GM12892 (cell line): ENCODE measurements at regions not wholly inside any gene's neighbourhood (a gene's known extent, or its start where the extent isn't known, plus 50 kb on each side); places are given as distances from the start of the nearest gene placed in this dataset.
"Not testable (repeated sequence)": the region's sequence is repeated elsewhere in the genome, so short reads cannot be mapped to it uniquely, and the experiment has no call there.

Source experiments
- DNase-seq: peaks from one replicate; pipeline ENCODE4 v3.0.0; 2011; ENCODE audit not compliant: insufficient read length
- FAIRE-seq: peaks from 2 replicates; lab custom pipeline; 2011; peaks lifted over from hg19 to GRCh38; lab: Jason Lieb, UNC
- POLR2A ChIP-seq: IDR thresholded peaks from 2 replicates; pipeline ENCODE4 v1.6.1; 2011; ENCODE audit warnings: low read depth, low read length, control low read depth
- POLR2AphosphoS5 ChIP-seq: IDR thresholded peaks from 2 replicates; pipeline ENCODE4 v1.6.1; 2011; ENCODE audit warnings: low read depth, low read length, control low read depth
- TAF1 ChIP-seq: IDR thresholded peaks from 2 replicates; pipeline ENCODE4 v1.6.1; 2011; ENCODE audit warnings: low read depth, mild to moderate bottlenecking, control low read depth, low read length, borderline replicate concordance

DNA sequence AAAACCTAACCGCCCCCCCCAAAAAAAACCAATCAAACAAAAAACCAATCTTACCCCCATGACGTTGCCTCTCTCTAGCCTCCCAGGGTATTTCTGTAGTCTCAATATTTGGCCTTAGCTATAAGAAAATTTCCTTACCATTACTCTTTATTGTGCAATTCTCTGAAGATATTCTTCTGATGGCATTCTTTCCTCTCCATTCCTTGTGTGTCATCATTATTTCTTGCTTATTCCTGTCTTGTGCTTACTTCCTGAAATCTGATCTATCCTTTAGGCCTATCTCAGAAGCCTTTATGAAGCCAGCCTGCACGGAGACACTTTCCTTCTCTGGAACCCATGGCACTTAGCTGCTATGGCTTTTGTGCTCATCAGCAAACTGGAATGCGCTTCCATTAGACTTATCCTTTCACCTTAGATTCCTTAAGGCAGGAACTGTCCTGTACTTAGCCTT is 65.9 kb upstream of the DDR1 start:
- no peak for TF ChIP-seq POLR2A
- no peak for TF ChIP-seq POLR2AphosphoS5
- TF ChIP-seq TAF1 = no peak
- no peak for FAIRE-seq
- no peak for DNase-seq

DNA sequence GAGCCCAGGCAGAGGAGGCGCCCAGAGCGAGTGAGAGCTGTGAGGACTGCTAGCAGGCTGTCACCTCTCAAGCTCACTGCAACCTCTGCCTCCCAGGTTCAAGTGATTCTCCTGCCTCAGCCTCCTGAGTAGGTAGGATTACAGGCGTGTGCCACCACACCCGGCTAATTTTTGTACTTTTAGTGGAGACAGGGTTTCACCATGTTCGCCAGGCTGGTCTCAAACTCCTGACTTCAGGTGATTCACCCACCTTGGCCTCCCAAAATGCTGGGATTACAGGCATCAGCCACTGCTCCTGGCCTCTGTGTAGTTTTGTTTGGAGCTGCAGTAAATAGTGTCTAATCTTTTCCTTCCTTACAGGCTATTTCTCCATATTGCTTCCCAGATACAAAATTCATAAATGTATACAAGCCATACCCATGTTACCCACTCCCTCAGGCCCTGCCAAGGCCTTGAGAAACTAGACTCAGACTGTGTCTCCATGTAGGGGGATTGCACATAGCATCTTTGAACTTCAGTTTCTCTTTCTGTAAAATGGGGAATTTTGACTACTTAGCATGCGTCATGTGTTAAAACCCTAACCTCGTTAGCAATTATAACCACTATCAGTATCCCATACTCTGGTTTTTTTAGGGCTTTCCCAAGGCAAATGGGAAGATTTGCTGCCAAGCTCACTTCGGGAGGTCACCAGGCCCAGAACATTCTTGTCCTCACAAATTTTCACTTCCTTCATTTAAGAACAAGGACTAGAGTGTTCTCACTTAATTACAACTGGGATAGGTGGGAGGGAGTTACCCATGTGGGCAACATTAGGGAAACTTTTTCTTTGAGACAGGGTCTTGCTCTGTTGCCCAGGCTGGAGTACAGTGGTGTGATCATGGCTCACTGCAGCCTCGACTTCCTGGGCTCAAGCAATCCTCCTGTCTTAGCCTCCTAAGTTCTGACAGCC is 67.3 kb upstream of the DDR1 start:
- DNase-seq (no peak), FAIRE-seq (no peak)
- TF ChIP-seq POLR2A (no peak), TAF1 (no peak), POLR2AphosphoS5 (no peak)

DNA sequence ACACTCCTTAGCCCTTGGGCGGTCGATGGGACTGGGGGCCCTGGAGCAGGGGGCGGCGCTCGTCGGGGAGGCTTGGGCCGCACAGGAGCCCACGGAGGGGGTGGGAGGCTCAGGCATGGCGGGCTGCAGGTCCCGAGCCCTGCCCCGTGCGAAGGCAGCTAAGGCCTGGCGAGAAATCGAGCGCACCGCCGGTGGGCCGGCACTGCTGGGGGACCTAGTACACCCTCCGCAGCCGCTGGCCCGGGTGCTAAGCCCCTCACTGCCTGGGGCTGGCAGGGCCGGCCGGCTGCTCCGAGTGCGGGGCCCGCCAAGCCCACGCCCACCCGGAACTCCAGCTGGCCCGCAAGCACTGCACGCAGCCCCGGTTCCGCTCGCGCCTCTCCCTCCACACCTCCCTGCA is 68.0 kb upstream of the DDR1 start:
- not testable (repeated sequence) for FAIRE-seq, DNase-seq

DNA sequence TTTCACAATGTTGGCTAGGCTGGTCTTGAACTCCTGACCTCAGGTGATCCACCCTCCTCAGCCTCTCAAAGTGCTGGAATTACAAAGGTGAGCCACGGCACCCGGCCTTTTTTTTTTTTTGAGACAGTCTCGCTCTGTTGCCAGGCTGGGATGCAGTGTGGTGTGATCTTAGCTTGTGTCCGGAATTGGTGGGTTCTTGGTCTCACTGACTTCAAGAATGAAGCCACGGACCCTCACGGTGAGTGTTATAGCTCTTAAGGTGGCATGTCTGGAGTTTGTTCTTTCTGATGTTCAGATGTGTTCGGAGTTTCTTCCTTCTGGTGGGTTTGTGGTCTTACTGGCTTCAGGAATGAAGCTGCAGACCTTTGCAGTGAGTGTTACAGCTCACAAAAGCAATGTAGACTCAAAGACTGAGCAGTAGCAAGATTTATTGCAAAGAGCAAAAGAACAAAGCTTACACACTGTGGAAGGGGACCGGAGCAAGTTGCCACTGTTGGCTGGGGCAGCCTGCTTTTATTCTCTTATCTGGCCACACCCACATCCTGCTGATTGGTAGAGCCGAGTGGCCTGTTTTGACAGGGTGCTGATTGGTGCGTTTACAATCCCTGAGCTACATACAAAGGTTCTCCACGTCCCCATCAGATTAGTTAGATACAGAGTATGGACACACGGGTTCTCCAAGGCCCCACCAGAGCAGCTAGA is 69.1 kb upstream of the DDR1 start:
- not testable (repeated sequence) for DNase-seq, FAIRE-seq

DNA sequence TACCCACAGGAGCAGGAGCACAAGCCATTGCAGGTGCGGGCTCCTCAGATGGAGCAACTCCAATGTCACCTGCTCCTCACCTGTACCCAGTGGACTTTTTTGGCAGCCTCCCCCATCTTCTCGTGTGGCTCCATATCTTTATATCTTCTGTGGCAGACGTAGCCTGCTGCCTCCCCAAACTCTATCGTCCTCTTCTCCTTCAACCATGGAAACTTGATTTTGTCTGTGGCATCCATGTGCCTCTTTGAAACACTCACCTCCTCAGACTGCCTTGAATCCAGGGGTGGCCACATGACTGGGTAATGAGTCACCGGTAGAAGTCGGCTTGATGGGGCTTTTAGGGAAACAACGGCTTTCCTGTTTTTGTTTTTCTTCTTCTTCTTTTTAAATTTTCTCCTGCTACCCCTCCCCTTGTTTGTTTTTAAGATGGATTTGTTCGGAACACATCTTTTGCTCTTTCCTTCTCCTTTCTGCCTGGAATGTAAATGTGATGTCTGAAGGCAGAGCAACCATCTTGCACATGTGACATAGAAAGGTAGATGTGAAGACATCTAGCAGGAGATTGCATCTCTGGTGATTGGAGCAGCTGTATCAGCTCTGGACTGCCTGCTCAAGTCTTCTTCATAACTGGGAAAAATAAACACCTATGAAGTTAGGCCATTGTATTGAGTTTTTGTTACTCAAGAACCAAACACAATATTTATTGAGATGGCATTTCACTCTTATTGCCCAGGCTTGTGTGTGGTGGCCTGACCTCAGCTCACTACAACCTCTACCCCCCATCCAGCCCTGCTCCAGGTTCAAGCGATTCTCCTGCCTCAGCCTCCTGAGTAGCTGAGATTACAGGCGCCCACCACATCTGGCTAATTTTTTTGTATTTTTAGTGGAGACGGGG is 69.9 kb upstream of the DDR1 start:
- DNase-seq (no peak), FAIRE-seq (no peak)
- TF ChIP-seq TAF1 (no peak), POLR2A (no peak), POLR2AphosphoS5 (no peak)

DNA sequence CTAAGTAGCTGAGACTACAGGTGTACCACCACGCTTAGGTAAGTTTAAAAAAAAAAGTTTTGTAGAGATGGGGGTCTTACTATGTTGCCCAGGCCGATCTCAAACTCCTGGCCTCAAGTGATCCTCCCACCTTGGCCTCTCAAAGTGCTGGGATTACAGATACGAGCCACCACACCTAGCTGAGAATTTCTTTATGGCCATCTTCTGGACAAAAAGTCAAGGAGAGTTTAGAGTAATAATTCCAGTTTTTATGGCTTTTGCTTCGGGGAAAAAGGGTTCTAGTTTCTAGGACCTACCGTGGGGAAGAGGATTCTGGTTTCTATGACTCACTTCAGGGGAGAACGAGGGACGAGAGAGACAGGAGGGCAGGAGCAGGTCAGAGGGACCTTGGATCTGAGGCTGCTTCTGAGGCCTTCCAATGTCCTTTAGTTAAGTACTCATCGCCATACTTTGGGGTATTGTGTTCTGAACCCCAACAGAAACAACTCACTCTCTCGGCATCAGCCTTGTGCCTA is 69.3 kb upstream of the IER3 start:
- DNase-seq = no peak
- no peak for FAIRE-seq
- TF ChIP-seq TAF1 (no peak), POLR2A (no peak), POLR2AphosphoS5 (no peak)

- FAIRE-seq (peak; percentile 86), DNase-seq (peak; percentile 27)
- TF ChIP-seq TAF1 (no peak), POLR2A (no peak)
Measured at GRCh38 chr6:30810813-30811339, 66.5 kb upstream of the IER3 start.

DNA sequence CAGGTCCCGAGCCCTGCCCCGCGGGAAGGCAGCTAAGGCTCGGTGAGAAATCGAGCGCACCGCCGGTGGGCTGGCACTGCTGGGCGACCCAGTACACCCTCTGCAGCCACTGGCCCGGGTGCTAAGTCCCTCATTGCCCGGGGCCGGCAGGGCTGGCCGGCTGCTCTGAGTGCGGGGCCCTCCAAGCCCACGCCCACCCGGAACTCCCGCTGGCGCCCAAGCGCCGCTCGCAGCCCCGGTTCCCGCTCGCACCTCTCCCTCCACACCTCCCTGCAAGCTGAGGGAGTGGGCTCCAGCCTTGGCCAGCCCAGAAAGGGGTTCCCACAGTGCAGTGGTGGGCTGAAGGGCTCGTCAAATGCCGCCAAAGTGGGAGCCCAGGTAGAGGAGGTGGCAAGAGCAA is 63.2 kb upstream of the IER3 start:
- not testable (repeated sequence) for FAIRE-seq, DNase-seq

DNA sequence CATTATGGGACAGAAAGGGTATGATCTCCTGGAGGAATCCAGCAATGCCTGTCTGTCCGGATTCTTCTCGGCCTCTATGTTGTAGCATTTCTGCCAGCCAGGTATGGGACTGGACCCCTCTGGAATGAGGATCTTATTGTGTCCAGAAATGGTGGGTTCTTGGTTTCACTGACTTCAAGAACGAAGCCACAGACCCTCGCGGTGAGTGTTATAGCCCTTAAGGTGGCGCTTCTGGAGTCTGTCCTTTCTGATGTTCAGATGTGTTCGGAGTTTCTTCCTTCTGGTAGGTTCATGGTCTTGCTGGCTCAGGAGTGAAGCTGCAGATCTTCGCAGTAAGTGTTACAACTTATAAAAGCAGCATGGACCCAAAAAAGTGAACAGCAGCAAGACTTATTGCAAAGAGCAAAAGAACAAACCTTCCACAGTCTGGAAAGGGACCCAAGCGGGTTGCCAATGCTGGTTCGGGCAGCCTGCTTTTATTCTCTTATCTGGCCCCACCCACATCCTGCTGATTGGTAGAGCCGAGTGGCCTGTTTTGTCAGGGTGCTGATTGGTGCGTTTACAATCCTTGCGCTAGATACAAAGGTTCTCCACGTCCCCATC is 62.3 kb upstream of the IER3 start:
- no peak for TF ChIP-seq POLR2A
- FAIRE-seq = no peak
- DNase-seq = no peak

DNA sequence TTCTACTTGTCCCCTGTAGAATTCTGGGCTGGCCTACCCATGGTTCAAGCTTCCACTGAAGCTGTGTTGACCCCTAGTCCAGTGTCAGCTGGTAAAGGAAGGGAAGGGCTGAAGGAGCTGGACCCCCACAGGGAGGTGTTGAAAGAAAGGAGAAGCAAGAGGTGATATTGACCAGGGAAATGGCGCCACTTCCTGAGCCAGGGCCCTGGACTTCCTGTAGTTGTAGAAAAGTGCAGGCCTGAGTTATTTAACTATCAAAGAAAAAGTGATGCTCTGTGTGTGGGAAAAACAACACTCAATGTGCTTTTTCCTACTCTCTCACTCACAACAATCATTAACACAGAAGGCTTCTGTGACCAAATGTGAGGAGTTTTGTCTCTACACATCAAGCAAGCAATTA is 60.0 kb upstream of the IER3 start:
- TF ChIP-seq TAF1 (no peak), POLR2A (no peak), POLR2AphosphoS5 (no peak)
- FAIRE-seq = no peak
- no peak for DNase-seq

GRCh38 chr6:30802731-30803130 is 58.4 kb upstream of the IER3 start:
- no peak for FAIRE-seq

GRCh38 chr6:30801950-30802349 is 57.6 kb upstream of the IER3 start:
- TF ChIP-seq POLR2AphosphoS5 = no peak
- DNase-seq (no peak), FAIRE-seq (no peak)

More at GRCh38 chr6:30802731-30803130, 58.4 kb upstream of the IER3 start:
- no peak for DNase-seq
- TF ChIP-seq POLR2A = no peak
- no peak for TF ChIP-seq POLR2AphosphoS5
- TF ChIP-seq TAF1 = no peak
